A549 (cell line): ENCODE measurements at regions not wholly inside any gene's neighbourhood (a gene's known extent, or its start where the extent isn't known, plus 50 kb on each side); places are given as distances from the start of the nearest gene placed in this dataset.

Experiments used
- ATAC-seq, 2 experiments: fragments of 200-7000 bp in 1 of 2; fragments of >200 bp in 1 of 2; cut with Nextera tagmentation in 1 of 2; cut with Tn5 transposase in 1 of 2; 3 replicates each; pipeline versions ENCODE4 v1.8.0 to v1.9.1; 2018 to 2020; ENCODE audit warnings: mild to moderate bottlenecking in 1 of 2, moderate library complexity in 1 of 2
- CTCF ChIA-PET: fragments of 300-600 bp; sonication (Branson Sonifier 250); formaldehyde crosslinking; extraction: SDS; loops from one replicate; lab custom pipeline; 2021; ENCODE audit warnings: antibody characterized with exemption, inconsistent platforms; lab: Yijun Ruan, JAX
- POLR2A ChIA-PET: fragments of 350-600 bp; formaldehyde crosslinking; extraction: SDS; loops from one replicate; lab custom pipeline; 2021; ENCODE audit warnings: antibody characterized with exemption, inconsistent platforms; lab: Yijun Ruan, JAX
- DNase-seq, 2 experiments: peaks; one replicate each; pipeline versions ENCODE4 v3.0.0 to v3.0.0-alpha.2; 2011 to 2016; ENCODE audit warnings: low read depth in 1 of 2, low spot score in 1 of 2
- FAIRE-seq: peaks from 2 replicates; lab custom pipeline; 2011; peaks lifted over from hg19 to GRCh38; lab: Jason Lieb, UNC
- H3K27ac ChIP-seq, 2 experiments: fragments of >200 bp; sonication (Bioruptor Twin); formaldehyde crosslinking; 3 replicates each; pipeline ENCODE4 v1.5.1; 2016 to 2017
- H3K4me1 ChIP-seq: fragments of >200 bp; sonication (Bioruptor Twin); formaldehyde crosslinking; 3 replicates; pipeline ENCODE4 v1.6.1; 2016
- H3K4me2 ChIP-seq: fragments of >200 bp; sonication (Bioruptor Twin); formaldehyde crosslinking; 3 replicates; pipeline ENCODE4 v1.6.1; 2016
- H3K4me3 ChIP-seq: fragments of >200 bp; sonication (Bioruptor Twin); formaldehyde crosslinking; 3 replicates; pipeline ENCODE4 v1.5.1; 2016
- H3K9me3 ChIP-seq: fragments of >200 bp; sonication (Bioruptor Twin); formaldehyde crosslinking; 3 replicates; pipeline ENCODE4 v1.6.1; 2016
- ATOH8 ChIP-seq: fragments of 250-450 bp; sonication (Bioruptor Pico); IDR thresholded peaks from 2 replicates; pipeline ENCODE4 v1.5.0; 2020; ENCODE audit warnings: low read depth, mild to moderate bottlenecking, moderate library complexity
- BHLHE40 ChIP-seq: IDR thresholded peaks from 2 replicates; pipeline ENCODE4 v1.6.1; 2012; ENCODE audit warnings: low read depth, low read length, inconsistent platforms
- CBX8 ChIP-seq: fragments of 200-600 bp; sonication (generic); IDR thresholded peaks from 2 replicates; pipeline ENCODE4 v1.6.1; 2016
- CEBPB ChIP-seq, 2 experiments: fragments of >200 bp in 1 of 2; sonication (Bioruptor Twin) in 1 of 2; formaldehyde crosslinking in 1 of 2; IDR thresholded peaks; 2 replicates each; pipeline ENCODE4 v1.6.1; 2012 to 2016
- CTCF ChIP-seq: fragments of >200 bp; sonication (Bioruptor Twin); formaldehyde crosslinking; IDR thresholded peaks from 3 replicates; pipeline ENCODE4 v1.5.1; 2016
- EHMT2 ChIP-seq: fragments of 200-600 bp; sonication (generic); IDR thresholded peaks from 2 replicates; pipeline ENCODE4 v1.6.1; 2016; ENCODE audit warnings: antibody characterized with exemption, low read depth, mild to moderate bottlenecking, moderate library complexity
- ELK1 ChIP-seq: fragments of 150-350 bp; IDR thresholded peaks from 2 replicates; pipeline ENCODE4 v1.6.1; 2014; ENCODE audit warnings: low read depth, mild to moderate bottlenecking, low read length
- GATA3 ChIP-seq: IDR thresholded peaks from 2 replicates; pipeline ENCODE4 v1.6.1; 2012; ENCODE audit warnings: borderline replicate concordance
- HDAC2 ChIP-seq: fragments of 200-600 bp; sonication (generic); IDR thresholded peaks from 2 replicates; pipeline ENCODE4 v1.6.1; 2016
- HEYL ChIP-seq: fragments of 250-450 bp; sonication (Bioruptor Pico); IDR thresholded peaks from 2 replicates; pipeline ENCODE4 v1.8.0; 2021; ENCODE audit warnings: mild to moderate bottlenecking, moderate library complexity
- HOXB13 ChIP-seq: fragments of 250-450 bp; sonication (Bioruptor Pico); IDR thresholded peaks from 2 replicates; pipeline ENCODE4 v1.5.0; 2020; ENCODE audit warnings: low read depth, mild to moderate bottlenecking, moderate library complexity
- JUN ChIP-seq, 2 experiments: fragments of >200 bp; sonication (Bioruptor Twin); formaldehyde crosslinking; IDR thresholded peaks; 2 replicates in 1 of 2; 3 replicates in 1 of 2; pipeline ENCODE4 v1.6.1; 2016 to 2017
- MAZ ChIP-seq: fragments of 150-350 bp; IDR thresholded peaks from 2 replicates; pipeline ENCODE4 v1.6.1; 2014; ENCODE audit warnings: antibody characterized with exemption, low read depth, low read length, borderline replicate concordance
- MYC ChIP-seq: IDR thresholded peaks from 2 replicates; pipeline ENCODE4 v1.6.1; 2012; ENCODE audit warnings: mild to moderate bottlenecking, inconsistent platforms, low read length, improper control_type of control experiment, borderline replicate concordance
- POLR2AphosphoS2 ChIP-seq: conservative IDR thresholded peaks from 2 replicates; pipeline ENCODE4 v1.6.1; 2012; ENCODE audit warnings: low read length, improper control_type of control experiment, inconsistent platforms
- RARB ChIP-seq: fragments of 250-450 bp; sonication (Bioruptor Pico); IDR thresholded peaks from 2 replicates; pipeline ENCODE4 v1.8.0; 2021; ENCODE audit warnings: mild to moderate bottlenecking, moderate library complexity
- RCOR1 ChIP-seq: fragments of 150-350 bp; IDR thresholded peaks from 2 replicates; pipeline ENCODE4 v1.6.1; 2014; ENCODE audit warnings: antibody characterized with exemption, low read length, low read depth
- RFX5 ChIP-seq: fragments of 450-650 bp; IDR thresholded peaks from 2 replicates; pipeline ENCODE4 v1.7.1; 2014; ENCODE audit warnings: antibody characterized with exemption, mild to moderate bottlenecking, moderate library complexity
- TP53 ChIP-seq: fragments of 250-450 bp; sonication (Bioruptor Pico); IDR thresholded peaks from 2 replicates; pipeline ENCODE4 v1.5.0; 2021; ENCODE audit warnings: mild to moderate bottlenecking, moderate library complexity
- ZC3H11A ChIP-seq: fragments of 450-650 bp; IDR thresholded peaks from 2 replicates; pipeline ENCODE4 v1.6.1; 2014; ENCODE audit warnings: antibody characterized with exemption, mild to moderate bottlenecking
- WGBS: methylation state at CpG from one replicate; pipeline ENCODE4 v1.1.6; 2017; ENCODE audit errors: missing lambda C conversion rate; 5-methylcytosine and 5-hydroxymethylcytosine counted together
- TF ChIP-seq, protein P1 (sequence below): fragments of 450-650 bp; IDR thresholded peaks from 2 replicates; pipeline ENCODE4 v1.6.1; 2014; ENCODE audit warnings: antibody characterized with exemption
- TF ChIP-seq, protein P2 (sequence below): IDR thresholded peaks from 2 replicates; pipeline ENCODE4 v1.6.1; 2012; ENCODE audit warnings: low read depth, borderline replicate concordance

- TF ChIP-seq CTCF, result no peak
- TF ChIP-seq POLR2AphosphoS2, result no peak
Observed at GRCh38 chr12:34342048-34342447, 319.8 kb downstream of the ALG10 start (continued).

GRCh38 chr12:34343345-34343744 lies 321.0 kb downstream of the ALG10 start:
- CTCF ChIA-PET, result no interaction called here
- H3K4me3 ChIP-seq, result peak overlapping the region; percentile 52; the same call in 2 of the 3 replicates
- ATAC-seq (no peak), DNase-seq (no peak), FAIRE-seq (no peak)
- peaks cover 46% of the 10 kb centered on the region; the same call in 2 of the 3 replicates for H3K4me1 ChIP-seq
- POLR2A ChIA-PET, result no interaction called here
- H3K27ac ChIP-seq, result peak overlapping the region; percentile 39 to 81; a peak in 5 of 6 replicates
- no peaks in the 10 kb centered on the region for H3K9me3 ChIP-seq
- 67% methylated on average over 21 of the region's 22 CpGs for WGBS
- TF ChIP-seq RFX5 (no peak), MAZ (no peak), TP53 (no peak), GATA3 (no peak), RARB (no peak), HEYL (CRISPR knock-in tag) (no peak), ZC3H11A (no peak), ELK1 (no peak), CTCF (no peak)
- TF ChIP-seq, protein P1, sequence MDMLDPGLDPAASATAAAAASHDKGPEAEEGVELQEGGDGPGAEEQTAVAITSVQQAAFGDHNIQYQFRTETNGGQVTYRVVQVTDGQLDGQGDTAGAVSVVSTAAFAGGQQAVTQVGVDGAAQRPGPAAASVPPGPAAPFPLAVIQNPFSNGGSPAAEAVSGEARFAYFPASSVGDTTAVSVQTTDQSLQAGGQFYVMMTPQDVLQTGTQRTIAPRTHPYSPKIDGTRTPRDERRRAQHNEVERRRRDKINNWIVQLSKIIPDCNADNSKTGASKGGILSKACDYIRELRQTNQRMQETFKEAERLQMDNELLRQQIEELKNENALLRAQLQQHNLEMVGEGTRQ, result no peak
- TF ChIP-seq, all 56 proteins: peak for 0
- H3K4me2 ChIP-seq, result peak overlapping the region; percentile 94

GRCh38 chr12:34343766-34344165 lies 321.5 kb downstream of the ALG10 start:
- H3K4me3 ChIP-seq, result no peak overlapping the region

More at GRCh38 chr12:34343766-34344165, 321.5 kb downstream of the ALG10 start:
- TF ChIP-seq EHMT2, result no peak
- no peak for TF ChIP-seq ATOH8 (CRISPR knock-in tag)
- TF ChIP-seq CEBPB (IDR thresholded peaks at IDR 0.05), result no peak
- no peak for TF ChIP-seq MYC
- TF ChIP-seq, protein P2, sequence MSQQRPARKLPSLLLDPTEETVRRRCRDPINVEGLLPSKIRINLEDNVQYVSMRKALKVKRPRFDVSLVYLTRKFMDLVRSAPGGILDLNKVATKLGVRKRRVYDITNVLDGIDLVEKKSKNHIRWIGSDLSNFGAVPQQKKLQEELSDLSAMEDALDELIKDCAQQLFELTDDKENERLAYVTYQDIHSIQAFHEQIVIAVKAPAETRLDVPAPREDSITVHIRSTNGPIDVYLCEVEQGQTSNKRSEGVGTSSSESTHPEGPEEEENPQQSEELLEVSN, result no peak
- no peak for TF ChIP-seq CBX8
- no peak for TF ChIP-seq HOXB13 (CRISPR knock-in tag)
- TF ChIP-seq RCOR1, result no peak
- TF ChIP-seq JUN (IDR thresholded peaks at IDR 0.05), result no peak
- TF ChIP-seq CTCF, result no peak
- TF ChIP-seq MAZ, result no peak
- no peak for TF ChIP-seq BHLHE40
- no peak for TF ChIP-seq HDAC2
- FAIRE-seq, result no peak
- Histone ChIP-seq H3K4me1 (peaks cover 46% of the 10 kb centered on the region; the same call in 2 of the 3 replicates), H3K4me2 (peak overlapping the region; percentile 94; the same call in 2 of the 3 replicates), H3K9me3 (no peaks in the 10 kb centered on the region), H3K27ac (peak overlapping the region in 1 of 2 experiments; percentile 81; a peak in 3 of 6 replicates)
- WGBS, result 74% methylated on average over 19 of the region's 25 CpGs
- CTCF ChIA-PET, result no interaction called here
- POLR2A ChIA-PET, result no interaction called here
- no peak for DNase-seq
- no peak for ATAC-seq
